Stimulated activated CD8-positive, alpha-beta memory T cell treated with anti-CD3 and anti-CD28 coated beads, Interleukin-12 subunit alpha, Interleukin-12 subunit beta, amount 100 ng/mL, for 24 hours (primary cell): ENCODE measurements at regions not wholly inside any gene's neighbourhood (a gene's known extent, or its start where the extent isn't known, plus 50 kb on each side); places are given as distances from the start of the nearest gene placed in this dataset.
"Not testable (repeated sequence)": the region's sequence is repeated elsewhere in the genome, so short reads cannot be mapped to it uniquely, and the experiment has no call there.

Experiments
- DNase-seq: peaks from one replicate; pipeline ENCODE4 v3.0.0-alpha.2; 2020; ENCODE audit errors: extremely low read depth

DNA sequence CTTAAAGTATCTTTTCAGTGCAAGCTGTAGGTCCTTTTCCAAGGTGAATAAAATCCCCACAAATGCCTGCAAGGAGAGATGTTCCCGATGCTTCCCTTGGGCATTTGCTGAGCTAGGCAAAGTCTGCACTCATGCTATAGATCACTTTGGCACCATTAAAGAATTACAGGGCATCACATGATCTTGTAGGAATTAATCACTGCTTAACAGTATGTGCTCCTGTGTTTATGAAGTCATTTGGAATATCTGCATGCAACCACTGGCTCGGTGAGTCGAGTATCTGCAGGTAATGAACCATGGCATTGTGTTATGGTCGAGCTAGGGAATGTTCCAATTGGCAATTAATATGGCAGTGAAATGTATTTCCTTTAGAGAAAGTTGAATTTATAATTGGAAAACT, 615.1 kb downstream of the TLE1 start:
- DNase-seq = no peak

DNA sequence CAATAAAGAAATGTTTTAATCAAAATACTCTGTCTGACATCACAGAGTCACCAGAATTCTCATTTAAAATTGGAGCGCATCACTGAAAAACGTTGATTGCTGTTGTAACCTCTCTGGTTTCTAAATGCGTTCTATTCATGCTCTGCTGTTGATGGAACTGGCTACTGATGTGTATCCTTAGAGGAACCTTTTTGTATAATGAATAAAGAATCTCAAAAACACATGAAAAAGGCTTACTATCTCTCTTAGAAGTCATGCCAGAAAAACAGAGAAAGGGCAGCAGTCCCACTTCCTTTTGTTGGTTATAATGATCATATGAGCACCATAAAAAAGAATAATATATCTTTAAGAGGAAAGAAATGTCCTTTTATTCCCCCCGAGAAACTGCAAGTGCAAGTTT, 615.5 kb downstream of the TLE1 start:
- no peak for DNase-seq

DNA sequence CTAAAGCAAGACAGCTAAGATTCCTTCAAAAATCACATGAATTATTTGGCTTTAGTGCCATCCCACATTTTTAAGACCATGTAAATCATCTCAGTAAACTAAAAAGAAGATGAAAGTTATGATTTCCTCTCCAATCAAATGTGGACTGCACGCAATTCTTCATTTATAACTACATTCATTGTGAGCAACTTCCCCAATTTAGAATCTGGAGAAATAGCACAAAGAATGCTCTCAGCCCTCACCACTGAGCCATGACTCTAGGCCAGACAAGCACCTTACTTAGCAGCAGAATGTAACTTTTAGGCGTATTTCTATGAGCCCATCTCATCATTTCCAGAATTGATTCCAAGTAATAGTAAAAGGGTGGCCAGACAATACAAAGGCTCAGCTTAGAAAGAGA, 616.6 kb downstream of the TLE1 start:
- no peak for DNase-seq

DNA sequence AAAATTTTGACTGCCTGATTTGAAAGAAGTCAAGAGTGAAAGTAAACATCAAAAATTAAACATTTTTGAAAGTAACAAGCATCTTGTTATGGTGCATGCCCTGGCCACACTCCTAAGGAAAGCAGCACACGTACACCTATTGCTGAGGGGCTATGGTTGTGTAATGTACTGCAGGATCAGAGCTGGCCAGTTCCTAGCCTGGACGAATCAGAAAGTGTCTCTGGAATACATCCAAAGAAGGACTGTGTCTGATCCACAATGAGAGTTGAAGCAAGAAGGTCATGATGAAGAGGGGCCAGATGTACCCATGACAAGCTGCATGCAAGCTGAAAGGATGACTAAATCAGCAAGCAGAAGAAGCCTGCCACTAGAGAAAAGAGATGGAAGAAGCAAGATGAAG, 618.2 kb downstream of the TLE1 start:
- no peak for DNase-seq

DNA sequence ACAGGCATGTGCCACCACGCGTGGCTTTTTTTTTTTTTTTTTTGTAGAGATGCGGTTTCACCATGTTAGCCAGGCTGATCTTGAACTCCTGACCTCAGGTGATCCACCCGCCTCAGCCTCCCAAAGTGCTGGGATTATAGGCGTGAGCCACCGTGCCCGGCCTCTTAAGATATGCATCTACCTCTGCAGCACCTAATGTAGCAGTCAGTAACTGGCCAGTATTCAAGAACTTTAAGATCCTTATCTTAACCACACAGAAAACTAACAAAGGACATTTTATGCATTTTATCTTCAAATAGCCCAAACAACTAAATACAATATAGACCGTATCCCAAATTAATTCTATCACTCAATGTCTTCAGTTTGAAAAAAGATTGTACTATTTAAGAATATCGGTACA, 618.7 kb downstream of the TLE1 start:
- no peak for DNase-seq

DNA sequence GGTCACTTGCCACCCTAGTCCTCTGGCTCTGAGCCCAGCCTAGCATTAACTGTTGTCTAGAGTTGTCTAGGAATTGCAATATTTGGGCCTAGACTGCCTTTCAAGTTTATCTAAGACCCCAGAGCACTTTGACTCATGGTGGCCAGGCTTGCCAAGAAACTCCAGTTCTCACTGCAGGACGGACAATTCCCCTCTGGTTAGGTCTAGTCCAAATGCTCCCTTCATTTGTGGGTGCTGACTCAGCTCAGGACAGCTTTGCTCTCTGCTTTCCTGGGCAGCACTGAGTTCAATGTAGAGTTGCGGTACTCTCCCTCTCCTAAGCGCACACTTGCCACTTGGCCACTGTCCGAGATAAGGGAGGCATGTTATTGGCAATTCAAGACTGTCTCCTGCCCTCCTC, 619.4 kb downstream of the TLE1 start:
- DNase-seq = no peak

DNA sequence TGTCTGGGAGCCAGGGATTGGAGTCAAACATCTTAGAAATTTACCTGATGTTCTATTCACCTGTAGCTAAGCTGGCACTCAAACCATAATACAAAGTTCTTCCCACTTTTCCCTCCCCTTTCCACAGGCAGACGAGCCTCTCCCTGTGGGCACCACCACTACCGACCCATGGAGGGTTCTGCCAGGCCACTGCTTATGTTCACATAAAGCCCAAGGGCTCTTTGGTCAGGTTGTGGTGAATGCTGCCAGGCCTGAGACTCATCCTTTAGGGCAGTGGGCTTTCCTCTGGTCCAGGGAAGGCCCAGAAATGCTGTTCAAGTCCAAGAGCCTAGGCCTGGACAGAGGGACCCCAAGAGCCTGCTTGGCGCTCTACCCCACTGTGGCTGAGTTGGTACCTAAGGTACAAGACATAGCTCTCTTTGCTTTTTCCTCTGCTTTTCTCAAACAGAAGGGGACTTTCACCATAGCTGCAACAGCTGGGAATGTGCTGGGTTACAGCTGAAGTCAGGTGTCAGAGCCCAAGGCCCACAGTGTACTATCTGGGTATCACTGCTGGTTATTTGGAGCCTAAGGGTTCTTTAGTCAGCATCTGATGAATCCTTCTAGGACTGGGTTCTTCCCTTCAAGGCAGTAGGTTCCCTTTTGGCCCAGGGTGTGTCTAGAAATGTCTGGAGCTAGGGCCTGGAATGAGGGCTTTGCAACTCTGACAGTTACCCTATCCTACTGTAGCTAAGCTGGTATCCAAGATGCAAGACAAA, 620.1 kb downstream of the TLE1 start:
- no peak for DNase-seq

DNA sequence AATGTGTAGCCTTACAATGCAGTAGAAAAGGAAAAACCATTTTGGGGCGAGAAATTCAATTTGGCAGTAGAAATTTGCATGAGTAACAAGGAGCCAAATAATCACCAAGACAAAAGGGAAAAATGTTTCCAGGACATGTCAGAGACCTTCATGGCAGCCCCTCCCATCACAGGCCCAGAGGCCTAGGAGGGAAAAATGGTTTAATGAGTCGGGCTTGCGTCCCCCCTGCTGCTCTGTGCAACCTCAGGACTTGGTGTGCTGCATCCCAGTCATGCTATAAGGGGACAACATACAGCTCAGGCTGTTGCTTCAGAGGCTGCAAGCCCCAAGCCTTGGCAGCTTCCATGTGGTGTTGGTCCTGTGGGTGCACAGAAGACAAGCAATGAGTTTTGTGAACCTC, 626.4 kb downstream of the TLE1 start:
- not testable (repeated sequence) for DNase-seq

DNA sequence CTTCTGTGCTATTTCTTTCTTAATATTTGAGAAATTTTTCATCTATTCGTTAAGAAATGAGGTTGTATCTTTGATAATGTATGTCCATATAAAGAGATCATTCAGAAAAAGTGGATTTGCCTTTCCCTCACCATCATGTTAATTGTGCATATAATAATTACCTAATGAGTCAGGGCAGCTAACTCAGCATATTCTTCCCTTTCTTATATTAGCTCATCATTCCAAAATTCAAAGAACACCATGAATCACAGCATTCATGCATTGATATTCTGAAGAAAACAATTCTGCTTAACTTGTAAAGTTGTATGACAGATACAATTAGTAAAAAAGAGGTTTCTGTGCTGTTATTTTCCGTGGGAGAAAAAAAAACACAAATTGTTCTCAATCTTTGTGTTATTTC, 630.6 kb downstream of the TLE1 start:
- no peak for DNase-seq

DNA sequence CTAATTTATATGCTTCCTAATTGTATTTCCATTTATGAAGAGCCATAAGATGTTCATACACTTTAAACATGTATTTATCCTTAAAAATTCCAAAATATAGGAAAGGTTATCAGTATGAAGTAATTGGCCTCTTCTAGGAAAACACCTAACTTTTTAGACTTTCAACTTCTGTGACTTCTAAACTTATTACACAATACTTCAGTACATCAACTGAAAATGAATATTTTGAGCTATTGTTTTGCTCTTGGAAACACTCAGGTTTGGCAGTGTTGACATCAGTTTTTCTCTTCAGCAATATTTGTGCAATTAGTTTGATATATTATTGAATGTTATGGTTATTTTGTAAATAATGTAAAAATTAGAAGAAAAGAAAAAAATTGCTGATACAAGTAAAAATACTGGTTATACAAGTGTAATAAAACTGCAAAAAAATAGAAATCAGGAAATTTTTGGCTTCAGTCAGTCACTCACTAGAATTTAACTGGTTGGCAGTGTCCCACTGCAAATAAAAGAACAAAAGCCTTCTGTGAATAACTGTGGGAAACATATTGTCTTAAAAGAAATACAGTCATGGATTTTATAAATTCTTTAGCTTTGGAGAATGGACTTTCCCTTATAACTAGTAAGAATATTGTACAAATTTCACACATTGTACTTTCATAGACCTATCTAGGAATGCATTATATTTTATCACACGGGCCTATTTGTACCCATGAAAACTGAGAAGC, 635.9 kb downstream of the TLE1 start:
- no peak for DNase-seq

DNA sequence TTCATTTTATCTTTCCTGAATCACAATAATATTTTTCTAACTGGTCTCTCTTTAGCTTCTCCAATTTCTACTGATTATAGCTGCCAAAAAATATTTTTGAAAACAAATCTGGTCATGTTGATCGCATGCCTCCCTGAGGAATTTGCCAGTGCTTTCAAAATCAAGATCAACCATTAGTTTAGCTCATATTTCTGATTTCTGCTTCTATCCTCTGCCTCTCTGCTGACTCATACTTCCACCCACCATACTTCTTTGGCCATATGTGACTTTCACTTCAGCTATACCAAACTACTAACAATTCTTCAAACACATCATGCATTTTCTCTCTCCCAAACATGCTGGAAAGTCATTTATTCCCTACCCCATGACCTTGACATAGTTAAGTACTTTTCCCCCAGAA, 636.5 kb downstream of the TLE1 start:
- DNase-seq = no peak

DNA sequence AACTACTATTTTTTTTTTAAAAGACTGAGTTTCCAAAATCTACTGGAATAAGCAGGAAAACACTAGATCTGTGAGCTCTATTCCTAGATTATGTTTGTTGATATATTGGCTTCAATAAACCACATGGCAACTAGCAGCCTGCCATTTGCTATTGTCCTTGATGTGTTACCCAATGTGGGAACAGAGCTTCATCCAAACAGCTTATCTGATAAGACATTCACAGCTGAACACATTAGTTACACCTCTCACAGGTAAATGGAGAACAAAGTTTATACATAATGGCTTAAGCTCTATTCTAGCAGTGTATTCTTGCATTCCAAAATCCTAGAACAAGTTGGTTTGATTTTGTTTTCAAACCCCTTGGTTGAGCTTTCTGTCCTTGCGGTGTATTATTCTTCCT, 642.1 kb downstream of the TLE1 start:
- no peak for DNase-seq

DNA sequence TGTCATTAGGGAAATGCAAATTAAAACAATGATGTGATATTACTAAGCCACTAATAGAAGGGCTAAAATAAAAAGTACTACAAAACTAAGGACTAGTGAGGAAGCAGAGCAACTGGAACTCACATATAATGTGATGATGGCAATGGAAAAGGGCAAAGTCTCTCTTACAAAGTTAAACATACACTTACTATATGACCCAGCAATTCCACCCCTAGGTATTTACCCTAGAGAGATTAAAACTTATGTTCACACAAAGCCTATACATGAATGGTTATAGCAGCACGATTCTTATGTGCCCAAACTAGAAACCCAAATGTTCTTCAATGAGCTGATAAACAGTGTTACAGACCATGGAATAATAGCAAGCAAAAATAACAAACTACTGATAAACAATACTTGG, 643.7 kb downstream of the TLE1 start:
- DNase-seq = no peak

DNA sequence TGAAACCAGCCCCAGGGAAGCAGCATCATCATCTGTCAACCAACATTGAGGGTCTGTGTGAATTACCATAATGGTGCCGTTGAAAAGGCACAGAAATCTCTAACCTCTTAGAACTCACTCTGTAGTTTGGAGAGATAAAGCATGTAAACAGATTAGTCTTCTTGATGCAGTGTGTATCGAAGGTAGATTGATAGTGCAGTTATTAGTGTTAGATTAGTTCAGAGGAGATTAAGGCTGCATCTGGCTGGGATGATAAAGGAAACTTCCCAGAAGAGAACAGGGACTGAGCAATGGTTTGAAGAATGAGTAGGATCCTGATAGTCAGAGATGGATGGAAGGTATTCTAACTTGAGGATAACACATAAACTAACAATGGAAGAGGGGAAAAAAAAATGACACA, 651.5 kb downstream of the TLE1 start:
- no peak for DNase-seq

DNA sequence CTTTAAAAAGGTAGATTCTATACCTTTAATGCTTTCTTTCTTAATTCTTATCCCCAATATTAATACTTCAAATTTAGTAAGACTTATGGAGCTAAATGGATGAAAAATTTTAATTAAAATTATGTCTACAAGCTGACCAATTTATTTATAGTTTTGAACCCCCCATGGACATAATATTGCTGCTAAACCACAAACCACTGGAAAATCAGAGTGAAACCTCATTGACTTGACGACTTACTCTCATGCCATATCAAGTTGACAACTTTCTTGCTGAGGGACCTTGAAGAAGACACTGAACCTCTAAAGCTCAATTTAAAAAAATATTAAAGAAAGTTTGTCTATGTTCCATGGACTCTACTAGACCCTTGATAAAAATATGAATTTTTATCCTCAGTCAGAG, 653.7 kb downstream of the TLE1 start:
- DNase-seq = no peak

DNA sequence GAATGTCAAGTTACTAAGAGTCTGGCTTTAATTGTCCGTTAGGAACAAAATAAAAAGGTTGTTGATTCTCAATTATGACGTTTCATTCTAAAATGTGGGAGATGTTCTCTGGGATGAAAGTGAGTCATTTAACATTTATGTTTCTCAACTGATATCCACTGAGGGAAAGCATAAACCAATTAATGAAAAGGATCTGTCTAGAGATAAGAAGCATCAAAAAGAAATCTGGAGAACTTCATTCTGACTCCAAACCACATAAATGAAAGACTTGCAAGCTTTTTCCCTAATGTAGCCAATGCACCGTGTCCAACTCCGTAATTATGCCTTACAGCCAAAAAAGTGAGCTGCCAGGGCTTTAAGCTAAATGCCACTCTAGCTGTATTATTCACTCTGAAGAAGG, 654.2 kb downstream of the TLE1 start:
- DNase-seq = no peak

DNA sequence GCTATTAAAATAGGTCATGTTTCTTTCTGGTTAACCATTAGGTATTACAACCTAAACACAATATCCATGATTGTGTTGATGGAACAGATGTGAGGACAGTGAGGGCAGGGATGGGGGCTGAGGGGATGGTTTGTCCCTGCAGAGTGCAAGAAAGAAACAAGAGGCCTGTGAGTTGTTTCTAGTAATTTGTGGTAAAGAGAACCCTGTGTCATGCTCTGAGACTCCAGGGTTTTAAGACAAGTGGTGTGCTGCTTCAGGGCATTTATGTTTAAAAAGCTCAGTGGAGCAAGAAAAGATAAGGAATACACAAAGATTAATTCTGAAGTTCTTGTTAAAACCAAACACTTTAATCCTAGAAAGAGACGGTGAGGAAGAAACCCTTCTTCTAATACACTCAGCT, 656.5 kb downstream of the TLE1 start:
- no peak for DNase-seq

DNA sequence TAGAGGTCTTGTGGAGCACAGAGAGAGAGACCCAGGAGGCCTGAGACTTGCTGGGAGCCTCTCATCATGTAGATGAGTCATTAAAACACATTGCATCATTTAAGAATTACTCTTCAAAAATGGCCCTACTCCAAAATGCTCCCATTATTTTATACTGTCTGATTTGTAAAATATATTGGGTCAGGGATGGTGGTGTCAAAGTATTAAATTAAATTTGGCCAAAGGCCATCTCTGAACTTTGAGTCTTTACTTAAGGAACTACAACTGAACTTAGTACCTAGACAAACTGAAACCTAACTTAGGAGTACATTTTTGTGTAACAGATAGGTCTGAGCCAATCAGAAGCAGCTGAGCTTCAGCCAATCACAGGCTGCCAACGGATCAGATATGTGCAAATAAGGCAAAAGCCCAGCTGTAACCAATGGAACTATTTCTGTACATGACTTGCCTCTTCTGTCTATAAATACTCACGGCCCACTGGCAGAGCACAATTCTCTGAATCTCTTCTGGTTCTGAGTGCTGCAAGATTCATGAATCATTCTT, 657.2 kb downstream of the TLE1 start:
- no peak for DNase-seq

DNA sequence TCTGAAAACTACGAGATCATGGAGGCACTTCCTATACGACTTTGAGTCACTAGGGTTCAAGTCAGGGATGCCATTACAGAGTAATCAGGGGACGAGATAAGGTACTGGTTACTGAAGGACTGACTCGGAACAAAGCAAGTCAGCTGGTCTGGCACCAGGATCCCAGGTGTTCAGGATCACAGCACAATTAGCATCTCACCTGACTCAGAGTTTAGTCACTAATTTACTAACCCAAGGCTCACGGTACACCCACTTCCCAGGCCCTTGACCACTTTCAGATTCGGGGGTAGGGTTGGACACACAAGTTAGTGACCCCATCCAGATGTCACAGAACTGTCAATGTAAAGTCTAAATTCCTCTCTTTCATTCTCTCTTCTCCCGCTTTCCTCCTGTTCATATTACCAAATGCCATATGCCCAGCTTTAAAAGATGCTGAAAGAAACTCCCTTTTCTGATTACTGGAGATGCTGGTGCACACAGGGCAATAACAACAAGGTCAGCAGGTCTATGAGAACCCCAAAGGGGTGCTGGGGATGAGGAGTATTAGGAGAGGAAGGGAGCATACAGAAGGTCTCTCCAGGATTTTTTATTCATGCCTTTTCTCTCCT, 657.8 kb downstream of the TLE1 start:
- no peak for DNase-seq

DNA sequence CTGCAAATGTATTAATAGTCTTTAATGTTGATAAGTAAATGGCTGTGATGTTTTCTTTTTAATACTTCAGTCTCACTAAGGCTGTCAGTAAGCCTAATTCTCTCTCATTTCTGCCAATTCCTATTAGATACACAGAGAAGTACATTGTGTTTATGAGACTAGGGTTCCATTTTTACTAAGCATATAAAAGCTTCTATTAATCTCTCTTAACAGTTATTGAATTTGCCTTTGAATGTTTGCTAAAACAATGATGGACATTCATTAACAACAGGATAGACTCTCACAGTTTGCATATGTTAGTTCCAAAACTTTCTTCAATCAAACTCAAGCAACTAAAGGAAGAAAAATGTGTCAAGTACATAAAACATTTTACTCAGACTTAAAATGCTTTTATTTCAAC, 659.3 kb downstream of the TLE1 start:
- DNase-seq = no peak

DNA sequence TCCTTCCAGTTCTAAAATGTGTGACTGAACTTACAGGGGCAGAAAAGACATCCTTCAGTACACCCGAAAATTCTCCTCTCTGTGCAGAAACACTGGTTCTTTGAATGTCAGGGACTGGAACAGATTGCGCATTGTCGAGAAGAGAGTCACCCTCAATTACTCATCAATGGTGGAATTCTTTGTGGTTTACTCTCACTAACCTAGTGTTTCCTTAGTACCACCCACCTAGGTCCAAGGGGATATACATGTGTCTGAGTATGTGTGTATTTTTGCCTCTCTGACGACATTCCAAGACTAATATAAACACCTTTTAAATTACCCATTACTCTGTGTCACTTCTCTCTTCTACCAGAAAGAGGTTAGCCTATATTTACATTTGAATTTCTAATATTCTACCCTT, 660.8 kb downstream of the TLE1 start:
- no peak for DNase-seq

DNA sequence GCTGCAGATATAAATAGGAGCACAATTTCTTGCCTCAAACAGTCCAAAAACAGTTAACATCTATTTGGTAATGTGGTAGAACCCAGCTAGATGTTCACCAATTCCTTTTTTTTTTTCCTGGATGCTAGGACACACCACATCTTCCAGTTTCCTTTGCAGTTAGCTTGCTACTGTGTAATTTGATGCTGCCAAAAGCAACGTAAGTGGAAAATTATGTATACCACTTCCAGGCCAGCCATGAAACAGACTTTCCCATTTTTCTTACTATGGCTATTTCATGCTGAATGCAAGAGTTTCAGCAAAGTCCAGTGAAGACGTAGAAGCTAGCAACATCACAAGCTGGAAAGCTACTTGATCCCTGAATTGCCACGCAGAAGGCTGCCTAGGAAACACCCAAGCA, 667.2 kb downstream of the TLE1 start:
- no peak for DNase-seq

DNA sequence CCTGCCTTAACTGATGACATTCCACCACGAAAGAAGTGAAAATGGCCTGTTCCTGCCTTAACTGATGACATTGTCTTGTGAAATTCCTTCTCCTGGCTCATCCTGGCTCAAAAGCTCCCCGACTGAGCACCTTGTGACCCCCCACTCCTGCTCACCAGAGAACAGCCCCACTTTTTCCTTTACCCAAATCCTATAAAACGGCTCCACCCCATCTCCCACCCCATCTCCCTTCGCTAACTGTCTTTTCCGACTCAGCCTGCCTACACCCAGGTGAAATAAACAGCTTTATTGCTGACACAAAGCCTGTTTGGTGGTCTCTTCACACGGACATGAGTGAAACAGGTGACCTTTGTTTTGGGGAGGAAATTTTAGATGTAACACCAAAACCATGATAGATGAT, 674.4 kb downstream of the TLE1 start:
- DNase-seq = not testable (repeated sequence)
